ENCODE measurements at regions not wholly inside any gene's neighbourhood (a gene's known extent, or its start where the extent isn't known, plus 50 kb on each side); places are given as distances from the start of the nearest gene placed in this dataset.

- TF ChIP-seq CTCF (IDR thresholded peaks at IDR 0.05; ENCODE audit: low read depth, low read length, missing input control), result no peak
- no peak for TF ChIP-seq HNF4A (conservative IDR thresholded peaks at IDR 0.05)
- TF ChIP-seq JUND (IDR thresholded peaks at IDR 0.05), result no peak
- TF ChIP-seq RAD21 (IDR thresholded peaks at IDR 0.05), result no peak
- no peak for TF ChIP-seq MAX (IDR thresholded peaks at IDR 0.05)
- TF ChIP-seq, protein P1, sequence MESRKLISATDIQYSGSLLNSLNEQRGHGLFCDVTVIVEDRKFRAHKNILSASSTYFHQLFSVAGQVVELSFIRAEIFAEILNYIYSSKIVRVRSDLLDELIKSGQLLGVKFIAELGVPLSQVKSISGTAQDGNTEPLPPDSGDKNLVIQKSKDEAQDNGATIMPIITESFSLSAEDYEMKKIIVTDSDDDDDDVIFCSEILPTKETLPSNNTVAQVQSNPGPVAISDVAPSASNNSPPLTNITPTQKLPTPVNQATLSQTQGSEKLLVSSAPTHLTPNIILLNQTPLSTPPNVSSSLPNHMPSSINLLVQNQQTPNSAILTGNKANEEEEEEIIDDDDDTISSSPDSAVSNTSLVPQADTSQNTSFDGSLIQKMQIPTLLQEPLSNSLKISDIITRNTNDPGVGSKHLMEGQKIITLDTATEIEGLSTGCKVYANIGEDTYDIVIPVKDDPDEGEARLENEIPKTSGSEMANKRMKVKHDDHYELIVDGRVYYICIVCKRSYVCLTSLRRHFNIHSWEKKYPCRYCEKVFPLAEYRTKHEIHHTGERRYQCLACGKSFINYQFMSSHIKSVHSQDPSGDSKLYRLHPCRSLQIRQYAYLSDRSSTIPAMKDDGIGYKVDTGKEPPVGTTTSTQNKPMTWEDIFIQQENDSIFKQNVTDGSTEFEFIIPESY (IDR thresholded peaks at IDR 0.05), result no peak
- TF ChIP-seq, protein P2, sequence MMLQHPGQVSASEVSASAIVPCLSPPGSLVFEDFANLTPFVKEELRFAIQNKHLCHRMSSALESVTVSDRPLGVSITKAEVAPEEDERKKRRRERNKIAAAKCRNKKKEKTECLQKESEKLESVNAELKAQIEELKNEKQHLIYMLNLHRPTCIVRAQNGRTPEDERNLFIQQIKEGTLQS (IDR thresholded peaks at IDR 0.05), result no peak
These were observed 345.6 kb downstream of the AKAIN1 start for GRCh38 chr18:4851301-4851976.

Measured in liver (tissue), 3 donors.